Stimulated activated CD8-positive, alpha-beta memory T cell treated with anti-CD3 and anti-CD28 coated beads, Interleukin-7, amount 100 ng/mL, for 24 hours (primary cell): ENCODE measurements at regions not wholly inside any gene's neighbourhood (a gene's known extent, or its start where the extent isn't known, plus 50 kb on each side); places are given as distances from the start of the nearest gene placed in this dataset.
"Not testable (repeated sequence)": the region's sequence is repeated elsewhere in the genome, so short reads cannot be mapped to it uniquely, and the experiment has no call there.

ENCODE experiments used
- DNase-seq: peaks from one replicate; pipeline ENCODE4 v3.0.0-alpha.2; 2020; ENCODE audit warnings: low read depth

DNA sequence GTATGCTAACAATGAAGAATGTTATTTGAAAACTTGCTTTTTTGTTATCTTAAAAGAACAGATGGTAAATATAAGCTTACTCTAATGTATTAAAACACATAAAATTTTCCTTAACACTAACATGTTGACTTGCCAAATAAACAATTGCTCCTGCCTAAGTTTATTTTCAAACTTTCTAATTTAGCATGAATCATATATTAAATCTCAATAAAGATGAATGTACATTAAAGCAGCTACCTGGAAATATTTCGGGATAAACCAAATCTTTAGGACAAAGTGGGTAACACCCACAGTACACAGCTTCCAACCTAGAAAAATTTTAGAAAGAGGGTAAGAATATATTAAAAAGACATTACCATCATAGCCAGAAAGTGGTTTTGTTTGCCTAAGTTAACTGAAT is 567.4 kb downstream of the ZEB2 start:
- no peak for DNase-seq

GRCh38 chr2:143950704-143951103 is 569.2 kb downstream of the ZEB2 start:
- no peak for DNase-seq

GRCh38 chr2:143949121-143949848 is 570.6 kb downstream of the ZEB2 start:
- DNase-seq, result no peak

GRCh38 chr2:143948710-143949109 is 571.2 kb downstream of the ZEB2 start:
- no peak for DNase-seq

GRCh38 chr2:143946436-143947391 is 573.2 kb downstream of the ZEB2 start:
- DNase-seq, result no peak

GRCh38 chr2:143942486-143942885 is 577.4 kb downstream of the ZEB2 start:
- no peak for DNase-seq

- no peak for DNase-seq
These were observed 579.2 kb downstream of the ZEB2 start for GRCh38 chr2:143940720-143941119.

DNA sequence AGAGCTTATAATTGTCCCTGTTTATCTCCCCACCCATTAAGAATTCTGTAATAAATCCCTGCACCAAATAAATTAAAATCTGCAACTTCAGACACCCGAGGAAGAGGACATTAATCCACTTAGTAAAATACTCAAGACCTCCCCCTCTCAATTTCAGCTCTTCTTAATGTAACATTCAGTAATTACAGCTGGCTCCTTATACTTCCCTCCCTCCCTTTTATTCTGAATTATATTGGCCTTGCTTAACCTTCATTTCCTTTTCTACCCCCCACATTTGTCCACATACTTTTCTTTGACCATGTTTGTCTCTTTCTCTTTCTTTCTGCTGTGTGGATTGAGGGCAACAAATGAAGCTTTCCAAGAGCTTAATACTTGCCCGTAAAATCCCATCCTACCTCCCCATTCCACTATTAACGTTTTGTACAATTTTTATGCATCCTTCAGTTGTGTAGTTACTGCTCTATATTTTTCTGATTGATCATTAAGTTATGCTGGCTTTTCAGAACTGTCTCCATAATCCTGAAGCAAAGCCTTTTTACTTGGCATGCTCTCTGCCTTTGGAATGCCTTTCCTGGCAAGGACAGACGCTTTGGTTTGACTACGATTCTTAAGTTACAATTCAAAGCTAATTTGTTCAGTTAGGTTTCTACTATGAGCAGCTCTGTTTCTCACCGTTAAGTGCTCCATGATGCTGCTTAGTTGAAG is 580.1 kb downstream of the ZEB2 start:
- DNase-seq, result no peak

GRCh38 chr2:143937723-143938350 is 582.1 kb downstream of the ZEB2 start:
- DNase-seq, result no peak

DNA sequence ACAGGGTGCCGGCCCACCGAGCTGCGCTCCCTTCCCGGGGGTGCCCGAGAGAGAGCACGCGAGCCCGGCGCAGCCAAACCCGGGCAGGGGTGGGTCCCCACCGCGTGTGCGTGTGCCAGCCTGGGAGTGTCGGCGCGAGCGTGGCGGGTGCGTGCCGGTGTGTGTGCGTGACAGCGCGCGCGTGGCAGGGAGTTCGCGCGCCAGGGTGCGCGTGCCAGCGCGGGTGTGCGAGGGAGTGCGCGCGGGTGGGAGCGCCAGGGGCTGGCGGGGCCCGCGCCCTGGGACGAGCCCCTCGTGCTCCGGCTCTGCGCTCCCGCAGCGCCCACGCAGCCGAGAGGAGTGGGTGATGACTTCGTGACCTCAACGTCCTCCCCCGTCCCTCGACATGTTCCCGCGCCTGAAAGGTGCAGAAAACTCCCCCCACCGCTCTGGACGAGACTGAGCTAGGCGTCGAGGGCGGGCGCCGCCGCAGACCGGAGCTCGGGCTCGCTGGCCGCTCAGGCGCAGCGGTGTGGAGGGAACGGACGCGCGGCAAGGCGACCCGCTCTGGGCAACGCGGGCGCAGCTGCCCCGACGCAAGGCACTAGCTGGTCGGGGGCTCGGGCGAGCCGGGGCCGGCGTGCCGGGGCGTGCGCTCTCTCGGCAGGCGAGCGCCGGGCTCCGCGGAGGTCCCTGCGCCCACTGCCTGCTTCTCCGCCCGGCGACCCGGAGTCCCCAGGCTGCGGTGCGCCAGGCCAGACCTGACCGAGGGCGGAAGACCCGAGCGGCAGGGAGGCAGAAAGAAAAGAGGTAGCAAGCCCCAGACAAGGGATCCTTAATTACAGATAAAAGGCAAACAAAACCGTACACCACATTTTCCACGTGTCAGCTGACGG is 582.8 kb downstream of the ZEB2 start:
- DNase-seq, result no peak

- DNase-seq, result no peak
These were observed 583.4 kb downstream of the ZEB2 start for GRCh38 chr2:143936538-143936847.

DNA sequence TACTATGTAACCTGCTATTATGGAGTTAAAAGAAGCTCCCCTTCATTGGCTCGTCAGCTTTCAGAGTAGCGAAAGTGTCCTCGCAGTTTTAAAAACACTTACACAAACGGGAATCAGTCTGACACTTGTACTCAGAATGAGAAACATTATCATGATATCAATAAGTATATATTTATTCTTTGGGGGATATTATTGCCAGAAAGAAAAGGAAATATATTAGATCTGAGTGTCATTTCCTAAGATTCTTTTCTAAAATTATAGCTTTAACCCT is 584.5 kb downstream of the ZEB2 start:
- no peak for DNase-seq

GRCh38 chr2:143934626-143935481 is 585.1 kb downstream of the ZEB2 start:
- no peak for DNase-seq

- no peak for DNase-seq
These were observed 585.9 kb downstream of the ZEB2 start for GRCh38 chr2:143933946-143934569.

DNA sequence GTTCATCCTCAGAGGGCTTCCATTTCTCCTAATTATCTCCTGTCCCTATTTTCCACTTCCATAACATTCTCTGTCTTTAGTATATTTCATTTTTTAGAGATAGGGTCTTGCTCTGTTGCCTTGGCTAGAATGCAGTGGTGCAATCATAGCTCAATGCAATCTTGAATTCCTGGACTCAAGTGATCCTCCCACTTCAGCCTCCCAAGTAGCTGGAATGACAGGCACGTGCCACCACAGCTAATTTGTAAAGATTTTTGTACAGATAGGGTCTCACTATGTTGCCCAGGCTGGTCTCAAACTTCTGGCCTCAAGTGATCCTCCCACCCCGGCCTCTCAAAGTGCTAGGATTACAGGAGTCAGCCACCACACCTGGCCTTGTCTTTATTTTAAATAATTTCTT is 589.0 kb downstream of the ZEB2 start:
- no peak for DNase-seq

- no peak for DNase-seq
These were observed 591.3 kb downstream of the ZEB2 start for GRCh38 chr2:143928613-143929012.

- DNase-seq, result no peak
These were observed 591.7 kb downstream of the ZEB2 start for GRCh38 chr2:143928184-143928583.

DNA sequence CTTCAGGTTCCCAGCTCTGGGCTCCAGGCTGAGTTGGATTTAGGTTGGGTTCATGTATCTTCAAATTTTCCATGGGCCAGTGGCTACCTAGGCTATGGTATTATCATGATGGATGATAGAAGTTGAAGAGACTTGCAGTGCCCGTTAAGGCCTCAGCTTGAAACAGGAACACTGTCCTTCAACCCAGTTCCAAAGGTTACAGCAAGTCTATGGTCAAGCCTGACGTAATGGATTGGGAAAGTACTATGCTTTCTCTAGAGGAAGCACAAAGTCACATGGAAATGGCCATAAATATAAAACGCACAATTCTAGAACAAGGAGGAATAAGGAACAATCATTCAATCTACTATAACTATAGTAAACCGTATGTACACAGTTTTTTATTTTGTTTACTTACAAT is 593.2 kb downstream of the ZEB2 start:
- DNase-seq, result no peak

DNA sequence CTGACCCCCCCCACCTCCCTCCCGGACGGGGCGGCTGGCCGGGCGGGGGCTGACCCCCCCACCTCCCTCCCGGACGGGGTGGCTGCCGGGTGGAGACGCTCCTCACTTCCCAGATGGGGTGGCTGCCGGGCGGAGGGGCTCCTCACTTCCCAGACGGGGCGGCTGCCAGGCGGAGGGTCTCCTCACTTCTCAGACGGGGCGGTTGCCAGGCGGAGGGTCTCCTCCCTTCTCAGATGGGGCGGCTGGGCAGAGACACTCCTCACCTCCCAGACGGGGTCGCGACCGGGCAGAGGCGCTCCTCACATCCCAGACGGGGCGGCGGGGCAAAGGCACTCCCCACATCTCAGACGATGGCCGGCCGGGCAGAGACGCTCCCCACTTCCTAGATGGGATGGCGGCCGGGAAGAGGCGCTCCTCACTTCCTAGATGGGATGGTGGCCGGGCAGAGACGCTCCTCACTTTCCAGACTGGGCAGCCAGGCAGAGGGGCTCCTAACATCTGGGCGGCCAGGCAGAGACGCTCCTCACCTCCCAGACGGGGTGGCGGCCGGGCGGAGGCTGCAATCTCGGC is 597.6 kb downstream of the ZEB2 start:
- not testable (repeated sequence) for DNase-seq

DNA sequence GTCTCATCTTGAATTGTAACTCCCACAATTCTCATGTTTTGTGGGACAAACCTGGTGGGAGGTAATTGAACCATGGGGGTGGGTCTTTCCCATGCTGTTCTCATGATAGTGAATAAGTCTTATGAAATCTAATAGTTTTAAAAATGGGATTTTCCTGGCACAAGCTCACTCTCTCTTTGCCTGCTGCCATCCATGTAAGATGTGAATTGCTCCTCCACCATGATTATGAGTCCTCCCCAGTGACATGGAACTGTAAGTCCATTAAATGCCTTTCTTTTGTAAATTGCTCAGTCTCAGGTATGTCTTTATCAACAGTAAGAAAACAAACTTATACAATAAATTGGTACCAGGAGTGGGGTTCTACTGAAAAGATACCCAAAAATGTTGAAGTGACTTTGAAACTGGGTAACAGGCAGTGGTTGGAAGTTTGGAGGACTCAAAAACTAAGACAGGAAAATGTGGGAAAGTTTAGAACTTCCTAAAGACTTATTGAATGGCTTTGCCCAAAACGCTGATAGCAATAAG is 601.4 kb downstream of the ZEB2 start:
- DNase-seq, result no peak
